Osteocyte (in vitro differentiated cells): ENCODE measurements at regions not wholly inside any gene's neighbourhood (a gene's known extent, or its start where the extent isn't known, plus 50 kb on each side); places are given as distances from the start of the nearest gene placed in this dataset.
"Not testable (repeated sequence)": the region's sequence is repeated elsewhere in the genome, so short reads cannot be mapped to it uniquely, and the experiment has no call there.

Experiments used
- DNase-seq: peaks from one replicate; pipeline ENCODE4 v3.0.0; 2021; ENCODE audit warnings: mixed read lengths; ENCODE audit not compliant: unreplicated experiment; ENCODE audit errors: extremely low spot score
- H3K27ac Mint-ChIP-seq: one replicate; pipeline ENCODE4 v1.8.0; 2021; ENCODE audit warnings: mild to moderate bottlenecking, mixed read lengths; ENCODE audit not compliant: unreplicated experiment
- H3K27me3 Mint-ChIP-seq: one replicate; pipeline ENCODE4 v1.8.0; 2021; ENCODE audit warnings: mixed read lengths; ENCODE audit not compliant: unreplicated experiment
- H3K36me3 Mint-ChIP-seq: one replicate; pipeline ENCODE4 v1.8.0; 2021; ENCODE audit warnings: mixed read lengths; ENCODE audit not compliant: unreplicated experiment
- H3K4me1 Mint-ChIP-seq: one replicate; pipeline ENCODE4 v1.8.0; 2021; ENCODE audit warnings: mixed read lengths; ENCODE audit not compliant: unreplicated experiment
- H3K4me3 Mint-ChIP-seq: one replicate; pipeline ENCODE4 v1.8.0; 2021; ENCODE audit warnings: mild to moderate bottlenecking, moderate library complexity, mixed read lengths; ENCODE audit not compliant: unreplicated experiment
- H3K9me3 Mint-ChIP-seq: one replicate; pipeline ENCODE4 v1.8.0; 2021; ENCODE audit warnings: mixed read lengths; ENCODE audit not compliant: unreplicated experiment
- CTCF ChIP-seq: fragments of 200-600 bp; sonication (generic); IDR thresholded peaks from 2 replicates; pipeline ENCODE4 v1.5.0; 2021; ENCODE audit warnings: antibody characterized with exemption, mild to moderate bottlenecking, moderate library complexity

DNA sequence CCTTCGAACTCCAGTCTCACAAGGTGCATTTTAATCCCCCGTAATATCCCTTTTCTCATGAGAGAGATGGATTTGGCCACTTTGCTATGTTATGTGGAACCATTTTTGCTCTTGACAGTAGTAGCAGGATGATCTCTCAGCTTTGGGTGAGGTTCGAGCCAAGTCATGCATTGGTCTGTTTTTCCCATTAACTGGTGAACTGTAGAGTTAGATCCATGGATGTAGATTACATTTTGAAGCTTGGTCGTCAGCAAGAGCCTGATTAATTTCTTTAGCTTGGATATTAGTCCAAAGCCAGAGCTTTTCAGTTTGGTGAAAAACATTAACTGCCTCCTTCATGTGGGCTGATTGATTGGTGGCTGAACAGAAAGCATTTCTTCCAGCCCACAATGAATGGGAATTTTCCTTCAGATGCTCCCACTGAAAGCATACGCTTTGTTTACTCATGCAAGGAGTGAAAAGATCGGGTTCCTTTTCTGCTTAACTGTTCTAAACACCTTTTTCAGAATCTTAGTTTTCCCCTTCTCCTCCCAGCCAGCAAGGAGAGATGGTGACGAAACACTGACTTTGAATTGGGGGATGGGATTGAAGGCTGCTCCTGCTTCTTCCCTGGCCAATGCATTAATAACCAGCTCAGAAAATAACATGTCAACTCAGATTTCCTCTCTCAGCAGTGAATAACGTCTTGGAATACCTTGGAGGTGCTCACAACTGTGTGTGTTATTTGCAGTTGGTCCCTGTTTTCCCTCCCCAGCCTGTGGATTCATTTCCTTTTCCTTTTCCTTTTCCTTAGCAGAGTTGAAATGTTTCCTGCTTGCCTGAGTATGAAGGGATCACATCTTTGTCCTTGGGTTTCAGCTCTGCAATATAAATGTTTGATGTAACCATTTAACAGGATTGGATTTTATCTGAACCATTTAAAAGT, 351.8 kb upstream of the FZD8 start:
- peaks cover 7% of the 10 kb centered on the region for H3K9me3 Mint-ChIP-seq
- no peak overlapping the region for H3K27ac Mint-ChIP-seq
- H3K27me3 Mint-ChIP-seq: peaks cover 7% of the 10 kb centered on the region
- no peak for DNase-seq
- H3K4me1 Mint-ChIP-seq: peaks cover 2% of the 10 kb centered on the region
- TF ChIP-seq CTCF: no peak
- H3K4me3 Mint-ChIP-seq: no peak overlapping the region
- H3K36me3 Mint-ChIP-seq: peaks cover 2% of the 10 kb centered on the region

DNA sequence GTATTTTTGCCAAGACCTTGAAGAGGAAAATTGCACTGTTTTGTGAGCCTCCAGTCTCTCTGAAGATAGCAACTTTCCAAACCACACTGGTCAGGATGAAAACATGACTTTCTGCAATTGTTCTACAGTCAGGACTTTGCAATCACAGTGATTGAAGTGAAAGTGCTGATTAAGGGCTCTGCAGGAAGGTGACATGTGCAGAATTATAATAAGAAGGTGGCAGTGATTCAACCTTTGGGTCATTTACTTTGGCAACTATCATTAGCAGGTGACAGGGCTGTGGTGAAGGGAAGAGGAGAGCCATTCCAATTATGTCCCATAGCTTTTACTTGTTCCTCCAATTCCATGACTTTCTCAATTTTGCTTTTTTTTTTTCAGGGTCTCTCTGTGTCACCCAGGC, 350.0 kb upstream of the FZD8 start:
- H3K27ac Mint-ChIP-seq: no peak overlapping the region
- DNase-seq: no peak
- peaks cover 7% of the 10 kb centered on the region for H3K9me3 Mint-ChIP-seq
- H3K4me1 Mint-ChIP-seq: peaks cover 6% of the 10 kb centered on the region
- no peak overlapping the region for H3K4me3 Mint-ChIP-seq
- TF ChIP-seq CTCF: no peak
- H3K36me3 Mint-ChIP-seq: peaks cover 2% of the 10 kb centered on the region
- H3K27me3 Mint-ChIP-seq: peaks cover 4% of the 10 kb centered on the region

GRCh38 chr10:35986756-35987502, 344.8 kb upstream of the FZD8 start:
- no peak for DNase-seq
- Mint-ChIP-seq H3K9me3 (peaks cover 7% of the 10 kb centered on the region), H3K36me3 (peaks cover 2% of the 10 kb centered on the region), H3K4me1 (peaks cover 20% of the 10 kb centered on the region), H3K4me3 (no peak overlapping the region), H3K27ac (no peak overlapping the region), H3K27me3 (no peaks in the 10 kb centered on the region)
- no peak for TF ChIP-seq CTCF

DNA sequence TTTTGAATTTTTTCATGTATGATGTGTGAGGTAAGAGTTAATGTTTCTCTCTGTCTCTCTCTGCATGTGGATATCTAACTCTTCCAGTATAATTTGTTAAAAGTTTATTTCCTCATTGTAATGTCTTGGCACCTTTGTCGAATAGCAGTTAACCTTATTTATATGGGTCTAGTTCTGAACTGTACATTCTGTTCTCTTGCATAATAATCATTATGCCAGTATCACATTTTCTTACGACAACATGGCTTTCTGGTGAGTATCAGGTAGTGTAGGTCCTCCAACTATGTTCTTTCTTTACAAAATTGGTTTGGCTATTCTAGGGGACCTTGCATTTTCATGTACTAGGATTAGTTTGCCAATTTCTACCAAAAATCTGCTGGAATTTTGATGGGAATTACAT, 337.0 kb upstream of the FZD8 start:
- H3K9me3 Mint-ChIP-seq: peaks cover 4% of the 10 kb centered on the region
- no peaks in the 10 kb centered on the region for H3K36me3 Mint-ChIP-seq
- peaks cover 8% of the 10 kb centered on the region for H3K27me3 Mint-ChIP-seq
- H3K4me3 Mint-ChIP-seq: no peak overlapping the region
- no peak for TF ChIP-seq CTCF
- DNase-seq: no peak
- H3K4me1 Mint-ChIP-seq: peaks cover 8% of the 10 kb centered on the region
- no peak overlapping the region for H3K27ac Mint-ChIP-seq

- not testable (repeated sequence) for H3K4me3 Mint-ChIP-seq, DNase-seq, H3K4me1 Mint-ChIP-seq, H3K27me3 Mint-ChIP-seq, H3K27ac Mint-ChIP-seq, H3K36me3 Mint-ChIP-seq
- peaks cover 14% of the 10 kb centered on the region for H3K9me3 Mint-ChIP-seq
Observed at GRCh38 chr10:35973912-35974591, 332.0 kb upstream of the FZD8 start.
